Body of pancreas (tissue), 4 donors: ENCODE measurements at regions not wholly inside any gene's neighbourhood (a gene's known extent, or its start where the extent isn't known, plus 50 kb on each side); places are given as distances from the start of the nearest gene placed in this dataset.

ENCODE experiments used
- ATAC-seq: fragments of 150-250 bp; one replicate; pipeline ENCODE4 v1.9.1; 2016
- DNase-seq, 4 donors: peaks; one replicate each; pipeline ENCODE4 v3.0.0-alpha.2; 2019
- H3K27ac ChIP-seq, 4 donors: fragments of 200-600 bp; sonication (generic); 1 replicate in 3 of 4; 2 replicates in 1 of 4; pipeline versions ENCODE4 v1.5.1 to v1.6.1; 2016 to 2019; ENCODE audit warnings: mild to moderate bottlenecking in 1 of 4, mixed read lengths in 1 of 4, moderate library complexity in 1 of 4
- H3K27me3 ChIP-seq, 2 donors: fragments of 200-600 bp; sonication (generic); one replicate each; pipeline ENCODE4 v1.6.0; 2016; ENCODE audit warnings: mild to moderate bottlenecking in 1 of 2
- H3K36me3 ChIP-seq, 2 donors: fragments of 200-600 bp; sonication (generic); replicated peaks in 1 of 2; 2 replicates each; pipeline ENCODE4 v1.5.1; 2016; ENCODE audit warnings: low read depth in 2 of 2; ENCODE audit not compliant: insufficient read depth in 1 of 2
- H3K4me1 ChIP-seq: fragments of 200-600 bp; sonication (generic); one replicate; pipeline ENCODE4 v1.6.0; 2016
- H3K4me3 ChIP-seq, 2 donors: fragments of 200-600 bp; sonication (generic); 1 replicate in 1 of 2; 2 replicates in 1 of 2; pipeline ENCODE4 v1.5.1; 2016 to 2019
- H3K9me3 ChIP-seq, 3 donors: fragments of 200-600 bp; sonication (generic); 1 replicate in 2 of 3; 2 replicates in 1 of 3; pipeline ENCODE4 v1.5.1; 2016
- POLR2A ChIP-seq, 3 donors: fragments of 450-650 bp; IDR thresholded peaks; one replicate each; pipeline ENCODE4 v1.6.1; 2016; ENCODE audit warnings: antibody characterized with exemption in 3 of 3, mild to moderate bottlenecking in 2 of 3
- WGBS, 2 donors: methylation state at CpG; one replicate each; pipeline ENCODE4 v1.1.5; 2017; 5-methylcytosine and 5-hydroxymethylcytosine counted together
- intact Hi-C: fragments of 100-400 bp; cut with DNase I; formaldehyde crosslinking; loops from one replicate; pipeline ENCODE4 v1.15.1; 2023
- TF ChIP-seq, protein P1 (sequence below), 7 experiments: fragments of 450-650 bp in 4 of 7; fragments of 200-600 bp in 3 of 7; sonication (generic) in 3 of 7; IDR thresholded peaks; one replicate each; pipeline ENCODE4 v1.5.1; 2016 to 2019; ENCODE audit warnings: antibody characterized with exemption in 7 of 7

DNA sequence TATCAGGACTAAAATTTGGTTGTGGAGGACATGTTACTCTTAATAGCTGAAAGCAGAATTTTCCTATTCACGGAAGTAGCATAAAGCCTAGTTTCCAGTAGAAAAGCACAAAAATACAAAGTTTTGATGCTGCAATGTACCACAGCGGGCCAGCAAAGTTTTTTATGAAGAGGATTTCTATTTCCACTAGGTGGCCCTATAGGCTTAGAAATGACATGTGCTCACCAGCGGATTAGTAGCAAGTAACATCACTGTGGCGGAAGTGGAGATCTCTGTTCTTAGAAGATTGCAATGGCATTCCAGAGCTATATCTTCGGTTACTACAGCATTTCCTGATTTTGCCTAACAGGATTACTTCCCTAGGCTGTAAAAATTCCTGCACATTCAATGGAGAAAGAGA, 1219.0 kb upstream of the EYS start:
- Histone ChIP-seq H3K4me1 (no peaks in the 10 kb centered on the region), H3K9me3 (peaks cover 0 to 20% (median 0%) of the 10 kb centered on the region in 3 donors), H3K4me3 (no peak overlapping the region), H3K27ac (no peak overlapping the region), H3K36me3 (no peaks in the 10 kb centered on the region), H3K27me3 (no peaks in the 10 kb centered on the region)
- intact Hi-C loops, result no loop called here
- DNase-seq (no peak), ATAC-seq (no peak)
- WGBS, 2 donors, result 70 to 83% methylated on average over 5 of the region's 5 CpGs
- TF ChIP-seq, protein P1, sequence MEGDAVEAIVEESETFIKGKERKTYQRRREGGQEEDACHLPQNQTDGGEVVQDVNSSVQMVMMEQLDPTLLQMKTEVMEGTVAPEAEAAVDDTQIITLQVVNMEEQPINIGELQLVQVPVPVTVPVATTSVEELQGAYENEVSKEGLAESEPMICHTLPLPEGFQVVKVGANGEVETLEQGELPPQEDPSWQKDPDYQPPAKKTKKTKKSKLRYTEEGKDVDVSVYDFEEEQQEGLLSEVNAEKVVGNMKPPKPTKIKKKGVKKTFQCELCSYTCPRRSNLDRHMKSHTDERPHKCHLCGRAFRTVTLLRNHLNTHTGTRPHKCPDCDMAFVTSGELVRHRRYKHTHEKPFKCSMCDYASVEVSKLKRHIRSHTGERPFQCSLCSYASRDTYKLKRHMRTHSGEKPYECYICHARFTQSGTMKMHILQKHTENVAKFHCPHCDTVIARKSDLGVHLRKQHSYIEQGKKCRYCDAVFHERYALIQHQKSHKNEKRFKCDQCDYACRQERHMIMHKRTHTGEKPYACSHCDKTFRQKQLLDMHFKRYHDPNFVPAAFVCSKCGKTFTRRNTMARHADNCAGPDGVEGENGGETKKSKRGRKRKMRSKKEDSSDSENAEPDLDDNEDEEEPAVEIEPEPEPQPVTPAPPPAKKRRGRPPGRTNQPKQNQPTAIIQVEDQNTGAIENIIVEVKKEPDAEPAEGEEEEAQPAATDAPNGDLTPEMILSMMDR (IDR thresholded peaks at IDR 0.05), result no peak
- TF ChIP-seq POLR2A (IDR thresholded peaks at IDR 0.05), result no peak

DNA sequence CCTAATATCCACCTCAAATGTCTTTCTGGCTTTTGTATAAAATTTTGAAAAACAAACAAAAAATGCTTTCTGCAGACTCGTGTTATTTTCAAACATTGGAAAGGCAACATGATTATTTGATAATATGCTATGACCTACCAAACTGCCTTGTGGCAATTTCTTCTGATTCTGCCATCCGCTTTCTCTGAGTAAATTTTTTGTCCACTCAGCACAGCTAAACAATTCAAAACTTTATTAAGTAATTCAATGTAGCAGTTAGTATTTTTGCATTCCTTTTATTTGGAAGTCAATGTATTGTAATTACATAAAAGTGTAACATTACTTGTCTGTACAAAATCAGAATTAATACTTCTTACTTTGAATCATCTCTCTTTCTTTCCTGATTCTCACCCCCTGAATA, 1206.6 kb upstream of the EYS start:
- no peaks in the 10 kb centered on the region for H3K36me3 ChIP-seq
- H3K4me3 ChIP-seq, result no peak overlapping the region
- TF ChIP-seq, protein P1 (IDR thresholded peaks at IDR 0.05), result no peak
- TF ChIP-seq POLR2A (IDR thresholded peaks at IDR 0.05), result no peak
- H3K27ac ChIP-seq, result no peak overlapping the region
- H3K27me3 ChIP-seq, result no peaks in the 10 kb centered on the region
- no peaks in the 10 kb centered on the region for H3K4me1 ChIP-seq
- DNase-seq, result no peak
- H3K9me3 ChIP-seq, result no peaks in the 10 kb centered on the region
- intact Hi-C loops, result no loop called here
- WGBS, 2 donors, result 55 to 56% methylated on average over 2 of the region's 2 CpGs
- ATAC-seq, result no peak

DNA sequence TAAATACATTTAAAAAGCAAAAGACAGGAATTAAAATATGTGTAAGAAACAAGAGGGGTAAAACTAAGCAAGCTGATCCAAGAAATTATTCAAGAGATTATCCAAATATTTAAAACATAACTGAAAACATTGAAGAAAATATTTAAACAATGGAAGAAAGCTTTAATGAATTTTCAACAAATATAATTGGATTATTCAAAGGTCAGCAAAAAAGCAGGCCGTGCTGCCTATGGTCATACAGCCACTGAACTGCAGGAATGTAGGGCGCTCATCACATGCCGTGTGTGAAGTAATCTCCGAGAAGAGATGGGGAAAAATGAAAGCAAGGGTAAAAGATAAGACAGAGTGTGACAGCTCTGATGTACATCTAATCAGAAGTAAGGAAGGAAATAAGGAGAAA, 1195.4 kb upstream of the EYS start:
- WGBS, 2 donors, result 33 to 73% methylated on average over 4 of the region's 4 CpGs
- DNase-seq, result no peak
- H3K4me1 ChIP-seq, result no peaks in the 10 kb centered on the region
- intact Hi-C loops, result no loop called here
- TF ChIP-seq, protein P1 (IDR thresholded peaks at IDR 0.05), result no peak
- no peak for TF ChIP-seq POLR2A (IDR thresholded peaks at IDR 0.05)
- no peak for ATAC-seq
- H3K4me3 ChIP-seq, result no peak overlapping the region
- H3K27ac ChIP-seq, result no peak overlapping the region
- H3K36me3 ChIP-seq, result no peaks in the 10 kb centered on the region
- no peaks in the 10 kb centered on the region for H3K9me3 ChIP-seq
- H3K27me3 ChIP-seq, result no peaks in the 10 kb centered on the region

DNA sequence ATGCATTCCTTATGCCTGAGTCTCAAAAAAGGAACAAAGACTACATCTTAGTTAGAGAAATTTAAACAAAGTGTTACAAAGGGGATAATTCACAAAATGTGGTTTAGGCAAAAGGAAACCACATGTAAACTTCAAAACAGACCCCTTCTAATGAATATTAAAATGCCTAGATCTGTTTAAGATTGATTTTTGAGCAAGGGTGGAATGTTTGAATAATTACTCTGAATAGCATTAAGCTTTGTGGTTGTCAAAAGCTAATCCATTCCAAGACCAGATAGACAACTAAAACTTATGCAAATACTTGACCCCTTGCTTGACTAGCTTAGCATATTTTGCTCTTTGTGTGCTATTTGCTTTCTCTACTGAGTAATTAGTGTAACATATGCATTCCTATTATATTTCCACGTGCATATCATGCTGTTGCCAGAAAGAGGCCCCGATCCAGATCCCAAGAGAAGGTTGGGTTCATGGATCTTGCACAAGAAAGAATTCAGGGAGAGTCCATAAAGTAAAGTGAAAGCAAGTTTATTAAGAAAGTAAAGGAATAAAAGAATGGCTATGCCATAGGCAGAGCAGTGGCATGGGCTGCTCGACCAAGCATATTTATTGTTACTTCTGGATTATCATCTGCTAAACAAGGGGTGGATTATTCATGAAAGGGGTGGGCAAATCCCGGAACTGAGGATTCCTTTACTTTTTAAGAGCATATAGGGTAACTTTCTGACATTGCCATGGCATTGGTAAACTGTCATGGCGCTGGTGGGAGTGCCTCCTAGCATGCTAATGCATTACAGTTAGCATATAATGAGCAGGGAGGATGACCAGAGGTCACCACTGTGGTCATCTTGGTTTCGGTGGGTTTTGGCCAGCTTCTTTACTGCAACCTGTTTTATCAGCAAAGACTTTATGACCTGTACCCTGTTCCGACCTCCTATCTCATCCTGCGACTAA, 1193.4 kb upstream of the EYS start:
- 40 to 59% methylated on average over 8 of the region's 8 CpGs for WGBS, 2 donors
- Histone ChIP-seq H3K9me3 (no peaks in the 10 kb centered on the region), H3K27ac (no peak overlapping the region), H3K36me3 (no peaks in the 10 kb centered on the region), H3K4me1 (no peaks in the 10 kb centered on the region), H3K27me3 (no peaks in the 10 kb centered on the region), H3K4me3 (no peak overlapping the region)
- intact Hi-C loops, result no loop called here
- no peak for ATAC-seq
- no peak for DNase-seq
- no peak for TF ChIP-seq POLR2A (IDR thresholded peaks at IDR 0.05)

DNA sequence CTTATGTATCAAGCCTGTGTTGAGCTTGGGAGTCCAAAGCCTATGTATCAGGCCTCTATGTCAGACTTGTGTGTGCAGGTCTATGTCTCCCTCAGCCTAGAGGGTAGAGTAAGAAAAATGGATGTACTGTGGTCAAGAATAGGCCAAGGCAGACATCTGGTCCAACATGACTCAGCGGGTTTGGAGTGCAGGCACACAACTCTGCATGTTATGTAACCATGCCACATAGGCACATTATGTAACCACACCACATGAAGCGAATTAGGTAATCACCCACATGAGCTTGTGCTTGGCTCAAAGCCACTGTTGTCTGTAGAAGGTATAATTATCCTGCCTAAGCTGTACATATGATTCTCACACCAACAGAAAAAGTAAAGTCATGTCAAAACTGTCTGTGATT, 1190.5 kb upstream of the EYS start:
- H3K27ac ChIP-seq, result no peak overlapping the region
- ATAC-seq, result no peak
- 60 to 76% methylated on average over 2 of the region's 2 CpGs for WGBS, 2 donors
- intact Hi-C loops, result no loop called here
- H3K9me3 ChIP-seq, result no peaks in the 10 kb centered on the region
- DNase-seq, result peak in 2 of 4 donors; percentile 21 to 52
- H3K36me3 ChIP-seq, result no peaks in the 10 kb centered on the region
- no peak overlapping the region for H3K4me3 ChIP-seq
- no peaks in the 10 kb centered on the region for H3K27me3 ChIP-seq
- no peaks in the 10 kb centered on the region for H3K4me1 ChIP-seq
- TF ChIP-seq, protein P1 (IDR thresholded peaks at IDR 0.05), result no peak
- TF ChIP-seq POLR2A (IDR thresholded peaks at IDR 0.05), result no peak
